ENCODE measurements at regions not wholly inside any gene's neighbourhood (a gene's known extent, or its start where the extent isn't known, plus 50 kb on each side); places are given as distances from the start of the nearest gene placed in this dataset.

- TF ChIP-seq EZH2phosphoT487 (IDR thresholded peaks at IDR 0.05; ENCODE audit: borderline replicate concordance) = no peak
Measured at GRCh38 chr2:4269885-4270284, 566.5 kb downstream of the DCDC2C start (continued).

GRCh38 chr2:4272261-4272858 lies 569.0 kb downstream of the DCDC2C start:
- H3K27me3 ChIP-seq (ENCODE audit: insufficient read depth, low read length) = no peaks in the 10 kb centered on the region
- POLR2A ChIA-PET = no interaction called here
- intact Hi-C loops (cut with micrococcal nuclease) = no loop called here
- no peaks in the 10 kb centered on the region for H3K4me1 ChIP-seq (ENCODE audit: control insufficient read depth in 1 of 2, insufficient read depth in 2 of 2, low read length in 2 of 2)
- no peaks in the 10 kb centered on the region; a peak in 1 of 4 replicates for H3K36me3 ChIP-seq (ENCODE audit: control insufficient read depth in 1 of 2, insufficient read depth in 2 of 2, low read length in 2 of 2)
- H3K9me3 ChIP-seq (ENCODE audit: control insufficient read depth in 1 of 2, insufficient read depth in 1 of 2, low read depth in 1 of 2, low read length in 2 of 2) = peaks cover 7 to 15% of the 10 kb centered on the region in 2 experiments; a peak in 3 of 4 replicates
- RAD21 ChIA-PET (ENCODE audit: low non-redundant PET in 1 of 2, low total read pairs in 2 of 2, uncharacterized antibody in 2 of 2, unreplicated experiment in 2 of 2) = no interaction called here
- DNase-seq (ENCODE audit: low read depth, low spot score) = no peak
- H4K20me1 ChIP-seq (ENCODE audit: insufficient read depth) = no peaks in the 10 kb centered on the region
- H3K27ac ChIP-seq (ENCODE audit: low read depth, low read length) = no peak overlapping the region
- no peaks in the 10 kb centered on the region for H3K79me2 ChIP-seq (ENCODE audit: insufficient read depth, low read length)
- CTCF ChIA-PET = no interaction called here
- H3K4me2 ChIP-seq (ENCODE audit: low read length) = no peak overlapping the region
- no peak overlapping the region for H3K9ac ChIP-seq (ENCODE audit: low read length)
- no TSS peak for BruUV-seq (replicated peaks)
- no peaks in the 10 kb centered on the region for H3K9me2 ChIP-seq (ENCODE audit: insufficient read depth)
- H3K4me3 ChIP-seq (replicated peaks in 1 of 2; ENCODE audit: low read depth in 1 of 2, low read length in 2 of 2) = no peak overlapping the region
- TF ChIP-seq TCF7L2 (IDR thresholded peaks at IDR 0.05; ENCODE audit: borderline replicate concordance, extremely low read depth, insufficient read depth, insufficient read length) = no peak
- no peak for TF ChIP-seq EZH2 (IDR thresholded peaks at IDR 0.05)
- no peak for TF ChIP-seq YY1 (IDR thresholded peaks at IDR 0.05; ENCODE audit: extremely low read depth, insufficient replicate concordance, low read depth, low read length)
- no peak for TF ChIP-seq SP1 (IDR thresholded peaks at IDR 0.05; ENCODE audit: low read depth)
- TF ChIP-seq EGR1 (IDR thresholded peaks at IDR 0.05; ENCODE audit: low read depth) = no peak
- TF ChIP-seq CTCF (IDR thresholded peaks at IDR 0.05 in 2 of 3, conservative IDR thresholded peaks at IDR 0.05 in 1 of 3; ENCODE audit: borderline replicate concordance in 1 of 3, insufficient read depth in 1 of 3, low read depth in 2 of 3, low read length in 2 of 3) = no peak
- TF ChIP-seq JUND (IDR thresholded peaks at IDR 0.05) = no peak
- TF ChIP-seq REST (IDR thresholded peaks at IDR 0.05; ENCODE audit: low read depth) = no peak
- TF ChIP-seq EZH2phosphoT487 (IDR thresholded peaks at IDR 0.05; ENCODE audit: borderline replicate concordance) = no peak
- TF ChIP-seq ELF1 (IDR thresholded peaks at IDR 0.05; ENCODE audit: borderline replicate concordance, low read depth) = no peak
- TF ChIP-seq ZFX (IDR thresholded peaks at IDR 0.05) = no peak
- no peak for TF ChIP-seq ZBTB33 (IDR thresholded peaks at IDR 0.05; ENCODE audit: extremely low read depth, insufficient replicate concordance, low read length)
- no peak for TF ChIP-seq POLR2A (IDR thresholded peaks at IDR 0.05; ENCODE audit: borderline replicate concordance, extremely low read depth, insufficient read depth, insufficient read length)
- no peak for TF ChIP-seq CBX3 (IDR thresholded peaks at IDR 0.05; ENCODE audit: low read depth)
- no peak for TF ChIP-seq RAD21 (IDR thresholded peaks at IDR 0.05; ENCODE audit: low read depth)
- TF ChIP-seq ZNF274 (IDR thresholded peaks at IDR 0.05; ENCODE audit: low read depth, low read length) = no peak
- H2AFZ ChIP-seq (ENCODE audit: low read depth, low read length, poor library complexity, severe bottlenecking) = no peak overlapping the region
- no peak for ATAC-seq
